Hepatocyte (in vitro differentiated cells): ENCODE measurements at regions not wholly inside any gene's neighbourhood (a gene's known extent, or its start where the extent isn't known, plus 50 kb on each side); places are given as distances from the start of the nearest gene placed in this dataset.

Source experiments
- DNase-seq: peaks from one replicate; pipeline ENCODE4 v3.0.0-alpha.2; 2016; ENCODE audit warnings: low spot score
- H2AFZ ChIP-seq: fragments of 200-600 bp; sonication (generic); 2 replicates; pipeline ENCODE4 v1.6.0; 2016; ENCODE audit warnings: antibody characterized with exemption, mild to moderate bottlenecking
- H3K27ac ChIP-seq: fragments of 200-600 bp; sonication (generic); 2 replicates; pipeline ENCODE4 v1.5.1; 2016; ENCODE audit warnings: mild to moderate bottlenecking
- H3K27me3 ChIP-seq: fragments of 200-600 bp; sonication (generic); 2 replicates; pipeline ENCODE4 v1.6.1; 2016
- H3K36me3 ChIP-seq: fragments of 200-600 bp; sonication (generic); replicated peaks from 2 replicates; pipeline ENCODE4 v1.5.1; 2016; ENCODE audit warnings: low read depth; ENCODE audit not compliant: insufficient read depth
- H3K4me1 ChIP-seq: fragments of 200-600 bp; sonication (generic); 2 replicates; pipeline ENCODE4 v1.5.1; 2016; ENCODE audit warnings: mild to moderate bottlenecking, moderate library complexity; ENCODE audit not compliant: insufficient read depth
- H3K4me2 ChIP-seq: fragments of 200-600 bp; sonication (generic); 2 replicates; pipeline ENCODE4 v1.6.0; 2016
- H3K4me3 ChIP-seq: fragments of 200-600 bp; sonication (generic); 2 replicates; pipeline ENCODE4 v1.5.1; 2016; ENCODE audit warnings: mild to moderate bottlenecking
- H3K79me2 ChIP-seq: fragments of 200-600 bp; sonication (generic); 2 replicates; pipeline ENCODE4 v1.6.0; 2017; ENCODE audit warnings: mild to moderate bottlenecking
- H3K9me2 ChIP-seq: fragments of 200-600 bp; sonication (generic); replicated peaks from 2 replicates; pipeline ENCODE4 v1.6.0; 2017; ENCODE audit warnings: mild to moderate bottlenecking; ENCODE audit not compliant: insufficient read depth
- H3K9me3 ChIP-seq: fragments of 200-600 bp; sonication (generic); 2 replicates; pipeline ENCODE4 v1.5.1; 2016; ENCODE audit warnings: low read depth, mild to moderate bottlenecking
- H4K20me1 ChIP-seq: fragments of 200-600 bp; sonication (generic); 2 replicates; pipeline ENCODE4 v1.6.0; 2016; ENCODE audit warnings: mild to moderate bottlenecking; ENCODE audit not compliant: insufficient read depth, poor library complexity, severe bottlenecking
- EZH2 ChIP-seq: fragments of 200-600 bp; sonication (generic); IDR thresholded peaks from 2 replicates; pipeline ENCODE4 v1.6.1; 2016; ENCODE audit warnings: antibody characterized with exemption, mild to moderate bottlenecking, borderline replicate concordance
- EZH2phosphoT487 ChIP-seq: fragments of 200-600 bp; sonication (generic); IDR thresholded peaks from one replicate; pipeline ENCODE4 v1.6.1; 2018; ENCODE audit warnings: antibody characterized with exemption, mild to moderate bottlenecking, low read depth, moderate library complexity; ENCODE audit not compliant: unreplicated experiment, severe bottlenecking
- WGBS: methylation state at CpG from one replicate; pipeline ENCODE4 v1.1.6; 2016; ENCODE audit warnings: low lambda C conversion rate; ENCODE audit errors: missing lambda C conversion rate; 5-methylcytosine and 5-hydroxymethylcytosine counted together
- TF ChIP-seq, protein P1 (sequence below): fragments of 200-600 bp; sonication (generic); IDR thresholded peaks from 2 replicates; pipeline ENCODE4 v1.5.1; 2016; ENCODE audit warnings: antibody characterized with exemption, mild to moderate bottlenecking; ENCODE audit not compliant: poor library complexity

GRCh38 chr19:16021796-16022195, 54.5 kb upstream of the TPM4 start:
- TF ChIP-seq, protein P1, sequence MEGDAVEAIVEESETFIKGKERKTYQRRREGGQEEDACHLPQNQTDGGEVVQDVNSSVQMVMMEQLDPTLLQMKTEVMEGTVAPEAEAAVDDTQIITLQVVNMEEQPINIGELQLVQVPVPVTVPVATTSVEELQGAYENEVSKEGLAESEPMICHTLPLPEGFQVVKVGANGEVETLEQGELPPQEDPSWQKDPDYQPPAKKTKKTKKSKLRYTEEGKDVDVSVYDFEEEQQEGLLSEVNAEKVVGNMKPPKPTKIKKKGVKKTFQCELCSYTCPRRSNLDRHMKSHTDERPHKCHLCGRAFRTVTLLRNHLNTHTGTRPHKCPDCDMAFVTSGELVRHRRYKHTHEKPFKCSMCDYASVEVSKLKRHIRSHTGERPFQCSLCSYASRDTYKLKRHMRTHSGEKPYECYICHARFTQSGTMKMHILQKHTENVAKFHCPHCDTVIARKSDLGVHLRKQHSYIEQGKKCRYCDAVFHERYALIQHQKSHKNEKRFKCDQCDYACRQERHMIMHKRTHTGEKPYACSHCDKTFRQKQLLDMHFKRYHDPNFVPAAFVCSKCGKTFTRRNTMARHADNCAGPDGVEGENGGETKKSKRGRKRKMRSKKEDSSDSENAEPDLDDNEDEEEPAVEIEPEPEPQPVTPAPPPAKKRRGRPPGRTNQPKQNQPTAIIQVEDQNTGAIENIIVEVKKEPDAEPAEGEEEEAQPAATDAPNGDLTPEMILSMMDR: no peak
- TF ChIP-seq EZH2 (no peak), EZH2phosphoT487 (no peak)
- no peak for DNase-seq
- Histone ChIP-seq H3K27ac (no peak overlapping the region), H3K4me3 (no peak overlapping the region), H4K20me1 (no peaks in the 10 kb centered on the region), H2AFZ (no peak overlapping the region), H3K9me3 (no peaks in the 10 kb centered on the region), H3K9me2 (no peaks in the 10 kb centered on the region), H3K27me3 (no peaks in the 10 kb centered on the region), H3K79me2 (no peaks in the 10 kb centered on the region), H3K4me1 (no peaks in the 10 kb centered on the region), H3K4me2 (no peak overlapping the region), H3K36me3 (no peaks in the 10 kb centered on the region)
- 73% methylated on average over 8 of the region's 8 CpGs for WGBS

GRCh38 chr19:16022251-16022650, 54.0 kb upstream of the TPM4 start:
- H3K4me1 ChIP-seq: no peaks in the 10 kb centered on the region
- no peaks in the 10 kb centered on the region for H3K36me3 ChIP-seq
- no peak overlapping the region for H3K27ac ChIP-seq
- H4K20me1 ChIP-seq: no peaks in the 10 kb centered on the region
- no peaks in the 10 kb centered on the region for H3K9me3 ChIP-seq
- DNase-seq: no peak
- WGBS: 63% methylated on average over 8 of the region's 8 CpGs
- no peaks in the 10 kb centered on the region for H3K9me2 ChIP-seq
- H3K27me3 ChIP-seq: no peaks in the 10 kb centered on the region
- no peaks in the 10 kb centered on the region for H3K79me2 ChIP-seq
- no peak overlapping the region for H3K4me3 ChIP-seq
- H3K4me2 ChIP-seq: no peak overlapping the region
- no peak overlapping the region for H2AFZ ChIP-seq
- TF ChIP-seq EZH2phosphoT487: no peak
- no peak for TF ChIP-seq EZH2
- TF ChIP-seq, protein P1: no peak

DNA sequence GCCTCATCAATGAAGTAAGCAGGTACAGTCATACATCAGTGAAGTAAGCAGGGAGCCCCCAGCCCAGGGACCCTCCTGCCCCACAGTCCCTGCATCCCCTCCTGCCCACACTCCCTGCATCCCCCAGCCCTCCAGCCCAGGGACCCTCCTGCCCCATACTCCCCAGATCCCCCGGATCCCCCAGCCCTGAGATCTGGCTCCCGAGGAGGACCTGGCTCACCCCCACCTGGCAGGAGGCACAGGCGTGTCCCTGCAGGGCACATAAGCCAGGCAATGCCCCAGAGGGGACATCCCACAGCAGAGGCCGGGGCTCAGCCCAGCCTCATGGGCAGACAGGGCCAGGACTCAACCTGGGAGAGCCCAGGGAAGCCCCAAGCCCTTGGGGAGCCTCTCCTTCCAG, 53.6 kb upstream of the TPM4 start:
- Histone ChIP-seq H3K9me3 (no peaks in the 10 kb centered on the region), H3K27ac (no peak overlapping the region), H2AFZ (no peak overlapping the region), H3K36me3 (no peaks in the 10 kb centered on the region), H3K4me3 (no peak overlapping the region), H3K79me2 (no peaks in the 10 kb centered on the region), H3K4me1 (no peaks in the 10 kb centered on the region), H3K27me3 (no peaks in the 10 kb centered on the region), H4K20me1 (no peaks in the 10 kb centered on the region), H3K4me2 (no peak overlapping the region), H3K9me2 (no peaks in the 10 kb centered on the region)
- no CpG with 5 or more reads among the region's 4 CpGs for WGBS
- DNase-seq: no peak
- no peak for TF ChIP-seq EZH2phosphoT487
- no peak for TF ChIP-seq EZH2
- TF ChIP-seq, protein P1: no peak

DNA sequence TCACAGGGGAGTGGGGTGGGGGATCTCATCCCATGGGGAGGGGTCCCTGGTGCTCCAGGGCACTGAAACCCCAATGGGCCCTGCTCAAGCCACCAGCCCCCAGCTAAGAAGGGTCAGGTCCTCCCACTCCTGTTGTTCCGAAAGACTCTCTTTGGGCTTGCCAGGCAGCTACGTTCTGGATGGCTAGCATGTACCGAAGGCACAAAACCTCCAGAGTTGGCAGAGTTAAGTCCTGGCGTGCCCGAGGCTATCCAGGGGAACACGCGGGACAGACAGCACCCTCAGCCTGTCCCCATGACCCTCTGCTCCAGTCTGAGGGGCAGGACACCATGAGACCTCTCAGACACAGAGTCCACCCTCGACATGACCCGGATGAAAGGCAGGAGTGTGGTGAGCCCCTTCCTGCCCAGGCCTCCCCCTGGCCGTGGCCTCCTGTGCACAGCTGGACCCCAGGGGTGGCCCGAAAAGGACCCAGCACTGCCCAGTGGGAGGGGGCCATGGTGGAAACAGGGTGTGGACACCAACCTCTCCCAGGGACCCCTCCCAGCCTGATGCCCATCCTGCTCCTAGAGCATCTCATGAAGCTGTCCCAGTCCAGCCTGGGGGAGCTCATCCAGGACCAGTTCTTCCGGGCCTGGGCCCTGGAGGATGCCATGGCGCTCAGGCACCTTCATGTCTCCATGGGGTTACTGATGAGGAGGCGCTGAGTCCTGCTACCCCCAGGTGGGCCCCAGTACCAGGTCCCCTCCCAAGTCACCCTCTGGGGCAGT, 53.0 kb upstream of the TPM4 start:
- H3K36me3 ChIP-seq: no peaks in the 10 kb centered on the region
- H3K27me3 ChIP-seq: no peaks in the 10 kb centered on the region
- TF ChIP-seq EZH2 (no peak), EZH2phosphoT487 (no peak)
- TF ChIP-seq, protein P1: no peak
- no peaks in the 10 kb centered on the region for H3K4me1 ChIP-seq
- H4K20me1 ChIP-seq: no peaks in the 10 kb centered on the region
- H3K4me3 ChIP-seq: no peak overlapping the region
- 80% methylated on average over 14 of the region's 14 CpGs for WGBS
- H3K9me2 ChIP-seq: no peaks in the 10 kb centered on the region
- H2AFZ ChIP-seq: no peak overlapping the region
- no peak overlapping the region for H3K27ac ChIP-seq
- DNase-seq: no peak
- H3K79me2 ChIP-seq: no peaks in the 10 kb centered on the region
- H3K9me3 ChIP-seq: no peaks in the 10 kb centered on the region
- no peak overlapping the region for H3K4me2 ChIP-seq
